SK-N-MC (cell line): ENCODE measurements at regions not wholly inside any gene's neighbourhood (a gene's known extent, or its start where the extent isn't known, plus 50 kb on each side); places are given as distances from the start of the nearest gene placed in this dataset.

Experiments used
- EZH2 ChIP-seq: fragments of 200-600 bp; sonication (generic); IDR thresholded peaks from one replicate; pipeline ENCODE4 v1.6.1; 2017; ENCODE audit warnings: antibody characterized with exemption
- POLR2AphosphoS5 ChIP-seq: IDR thresholded peaks from 2 replicates; pipeline ENCODE4 v1.6.1; 2012; ENCODE audit warnings: mild to moderate bottlenecking, low read depth, low read length, borderline replicate concordance

DNA sequence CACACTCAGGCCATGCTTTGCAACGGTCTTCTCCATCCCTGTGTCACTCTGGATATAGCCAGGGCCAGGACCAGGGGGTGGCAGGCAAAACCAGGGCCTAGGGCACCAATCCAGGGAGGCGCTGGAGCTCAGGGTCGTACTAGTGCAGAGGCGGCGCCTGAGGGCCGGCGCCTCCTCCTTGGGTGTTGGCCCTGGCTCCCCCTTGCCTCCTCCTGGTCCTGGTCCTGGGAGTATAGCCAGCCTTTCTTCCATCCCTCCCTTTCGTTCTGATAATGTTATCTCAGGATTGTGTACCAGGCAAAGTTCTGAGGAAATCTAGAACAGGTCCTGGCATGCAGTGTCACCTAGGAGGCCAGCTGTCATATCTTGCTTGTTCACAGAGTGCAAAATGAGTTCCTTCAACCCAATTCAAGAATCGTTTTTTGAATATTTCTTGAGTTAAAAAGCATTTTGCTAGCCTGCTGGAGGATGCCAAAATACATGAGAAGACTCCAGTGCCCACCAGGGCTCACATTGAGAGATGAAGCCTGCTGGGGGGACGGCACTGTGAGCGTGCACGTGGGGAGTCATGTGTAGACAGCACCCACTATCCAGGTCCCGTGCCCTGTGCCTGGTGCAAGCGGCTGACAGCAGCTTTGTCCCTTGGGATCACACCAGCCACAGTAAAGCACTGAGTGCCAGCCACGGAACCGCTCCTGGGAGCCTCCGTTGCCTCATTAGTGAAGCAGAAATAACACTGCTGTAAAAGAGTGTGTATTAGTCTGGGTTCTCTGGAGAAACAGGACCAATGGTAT, 106.9 kb upstream of the C7orf33 start:
- TF ChIP-seq POLR2AphosphoS5 (no peak), EZH2 (no peak)
